T-helper 1 cell (primary cell): ENCODE measurements at regions not wholly inside any gene's neighbourhood (a gene's known extent, or its start where the extent isn't known, plus 50 kb on each side); places are given as distances from the start of the nearest gene placed in this dataset.
A peak's percentile ranks its signal among the peaks of the same experiment; 100 is the strongest.

ENCODE experiments used
- DNase-seq, 5 donors: peaks; one replicate each; pipeline ENCODE4 v3.0.0-alpha.2; 2012 to 2020

DNA sequence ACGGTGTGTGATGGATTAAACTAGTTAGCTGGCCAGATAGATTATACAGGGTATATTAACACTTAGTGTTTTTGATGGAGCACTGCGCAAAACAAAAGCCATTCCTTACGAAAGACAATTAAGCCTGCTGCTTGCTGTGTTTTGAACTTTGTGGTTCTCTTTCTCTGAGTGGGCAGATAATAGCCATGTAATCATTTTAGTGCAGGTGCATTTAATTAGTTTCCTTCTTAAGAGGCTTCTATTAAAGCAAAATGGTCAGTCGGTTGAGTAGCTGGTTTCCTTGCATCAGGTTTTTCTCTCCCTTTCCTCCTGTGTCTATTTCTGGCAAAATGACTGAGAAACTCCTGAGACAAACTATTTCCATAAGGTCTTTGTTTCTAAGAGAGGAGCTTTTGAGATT lies 512.5 kb downstream of the DMAC1 start:
- DNase-seq, result no peak

- DNase-seq, result no peak
Measured at GRCh38 chr9:7286101-7286500, 513.5 kb downstream of the DMAC1 start.

GRCh38 chr9:7285199-7285598 lies 514.4 kb downstream of the DMAC1 start:
- DNase-seq, result no peak

GRCh38 chr9:7284517-7284916 lies 515.1 kb downstream of the DMAC1 start:
- no peak for DNase-seq

DNA sequence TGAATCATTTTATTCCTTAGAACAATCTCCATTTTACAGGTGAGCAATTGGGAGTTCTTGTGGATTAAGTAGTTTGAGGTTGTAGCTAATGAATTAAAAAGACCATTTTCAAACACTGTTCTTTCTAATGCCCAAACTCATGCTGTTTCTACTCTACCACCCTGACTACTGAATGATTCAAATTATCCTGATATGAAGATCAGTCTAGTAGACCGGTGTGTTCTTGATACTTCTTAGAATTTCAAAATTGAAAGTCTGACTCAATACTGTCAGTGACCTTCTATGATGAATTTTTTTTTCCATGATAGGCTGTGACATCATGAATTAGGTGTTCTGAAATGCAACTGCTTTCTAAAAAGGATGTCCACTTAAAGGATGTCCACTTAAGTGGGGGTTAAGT lies 515.5 kb downstream of the DMAC1 start:
- DNase-seq, result no peak

DNA sequence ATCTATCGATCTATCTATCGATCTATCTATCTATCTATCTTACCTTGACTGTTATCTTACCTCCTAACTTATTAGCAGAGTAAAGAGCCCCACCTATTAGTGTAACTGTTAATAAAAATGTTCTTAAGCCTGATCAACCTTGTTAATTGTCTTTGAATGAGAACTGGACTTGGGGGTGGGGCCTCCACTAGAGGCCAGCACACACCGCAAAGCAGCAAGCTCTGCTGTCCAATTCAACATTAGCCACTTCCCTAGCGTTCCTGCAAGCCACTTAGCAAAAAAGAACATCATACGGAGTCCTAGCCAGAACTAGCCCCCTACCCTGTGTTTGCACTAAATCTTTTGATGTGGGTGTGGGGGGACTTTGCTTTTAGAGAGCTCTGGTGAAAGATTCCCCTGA lies 515.8 kb downstream of the KDM4C start:
- DNase-seq, result no peak

- DNase-seq, result no peak
Measured at GRCh38 chr9:7266911-7267595, 509.3 kb downstream of the KDM4C start.

DNA sequence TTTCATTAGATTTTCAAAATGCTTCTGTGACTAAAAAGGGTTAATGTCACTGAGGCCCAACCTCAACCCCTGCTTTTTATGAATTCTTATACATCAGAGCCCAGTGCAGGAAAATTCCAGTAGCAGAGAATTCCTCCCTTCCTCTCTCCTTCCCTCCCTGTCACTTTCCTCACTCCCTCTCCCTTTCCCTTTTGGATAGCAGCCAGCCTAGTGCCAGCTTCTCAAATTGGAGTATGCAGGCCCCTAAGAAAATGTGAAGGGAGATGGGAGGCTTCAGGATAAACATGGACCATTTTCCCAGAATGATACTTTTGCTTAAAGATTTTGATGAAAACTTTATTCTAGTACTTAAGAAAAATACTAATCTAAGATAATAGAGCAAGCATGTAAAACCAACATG lies 507.4 kb downstream of the KDM4C start:
- DNase-seq, result no peak

GRCh38 chr9:7259544-7260241 lies 501.9 kb downstream of the KDM4C start:
- no peak for DNase-seq

GRCh38 chr9:7258688-7259396 lies 501.1 kb downstream of the KDM4C start:
- DNase-seq, result no peak

GRCh38 chr9:7246917-7247522 lies 489.2 kb downstream of the KDM4C start:
- DNase-seq, result no peak

DNA sequence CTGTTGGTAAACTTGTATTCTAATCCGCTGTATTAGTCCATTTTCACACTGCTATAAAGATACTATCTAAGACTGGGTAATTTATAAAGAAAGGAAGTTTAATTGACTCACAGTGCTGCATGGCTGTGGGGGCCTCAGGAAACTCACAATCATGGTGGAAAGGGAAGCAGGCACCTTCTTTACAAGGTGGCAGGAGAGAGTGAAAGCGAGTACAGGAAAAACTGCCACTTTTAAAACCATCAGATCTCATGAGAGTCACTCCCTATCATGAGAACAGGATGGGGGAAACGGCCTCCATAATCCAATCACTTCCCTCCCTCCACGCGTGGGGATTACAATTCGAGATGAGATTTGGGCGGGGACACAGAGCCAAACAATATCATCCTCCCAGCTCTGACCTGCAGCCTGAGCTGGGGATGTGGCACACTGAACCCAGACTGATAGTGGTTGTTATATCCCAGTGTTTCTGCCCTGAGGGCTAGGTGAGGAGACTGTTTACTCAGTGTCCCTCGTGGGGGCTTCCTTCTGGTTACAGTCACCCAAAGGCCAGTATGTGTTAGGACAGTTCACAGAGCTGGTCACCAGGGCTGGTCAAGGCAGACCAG lies 488.3 kb downstream of the KDM4C start:
- no peak for DNase-seq

DNA sequence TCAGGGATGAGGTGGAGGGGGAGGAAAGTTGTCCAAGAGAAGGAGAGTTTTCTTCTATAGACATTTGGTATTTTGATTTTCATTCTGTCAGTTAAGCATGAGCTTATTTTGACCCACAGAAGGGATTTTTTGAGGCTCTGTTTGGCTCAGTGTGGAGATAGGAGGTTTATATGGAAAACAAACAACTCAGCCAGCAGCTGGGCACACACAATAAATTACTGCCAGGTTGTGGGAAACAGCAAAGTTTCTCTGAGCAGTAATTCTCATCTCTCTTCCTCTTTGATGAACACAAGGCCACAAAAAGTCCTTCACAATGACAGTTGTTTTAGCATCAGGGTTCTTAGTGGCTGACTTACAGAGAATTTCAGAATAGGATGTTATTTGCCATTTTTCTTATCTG lies 486.1 kb downstream of the KDM4C start:
- no peak for DNase-seq

GRCh38 chr9:7242126-7242525 lies 484.4 kb downstream of the KDM4C start:
- no peak for DNase-seq

DNA sequence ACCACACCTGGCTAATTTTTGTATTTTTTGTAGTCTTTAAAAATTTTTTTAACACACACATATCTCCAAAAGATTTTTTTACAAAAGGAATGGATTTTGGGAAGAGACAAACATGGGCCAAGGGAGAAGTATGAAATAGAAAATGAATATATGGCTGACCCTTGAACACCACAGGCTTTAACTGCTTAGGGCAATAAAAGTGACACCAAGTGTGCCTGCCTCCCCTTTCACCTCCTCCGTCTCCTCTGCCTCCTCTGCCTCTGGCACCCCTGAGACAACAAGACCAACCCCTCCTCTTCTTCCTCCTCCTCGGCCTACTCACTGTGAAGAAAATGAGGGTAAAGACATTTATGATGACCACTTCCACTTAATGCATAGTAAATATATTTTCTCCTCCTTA lies 483.9 kb downstream of the KDM4C start:
- DNase-seq, result no peak

- DNase-seq, result no peak
Measured at GRCh38 chr9:7240569-7241311, 483.0 kb downstream of the KDM4C start.

- no peak for DNase-seq
Measured at GRCh38 chr9:7239708-7240107, 481.9 kb downstream of the KDM4C start.

GRCh38 chr9:7238247-7238637 lies 480.5 kb downstream of the KDM4C start:
- peak in 1 of 5 donors; percentile 57 for DNase-seq

- DNase-seq, result no peak
Measured at GRCh38 chr9:7237473-7238246, 479.9 kb downstream of the KDM4C start.

- DNase-seq, result peak in 1 of 5 donors; percentile 52
Measured at GRCh38 chr9:7236186-7236585, 478.4 kb downstream of the KDM4C start.

GRCh38 chr9:7234144-7234543 lies 476.4 kb downstream of the KDM4C start:
- peak in 1 of 5 donors; percentile 59 for DNase-seq

DNA sequence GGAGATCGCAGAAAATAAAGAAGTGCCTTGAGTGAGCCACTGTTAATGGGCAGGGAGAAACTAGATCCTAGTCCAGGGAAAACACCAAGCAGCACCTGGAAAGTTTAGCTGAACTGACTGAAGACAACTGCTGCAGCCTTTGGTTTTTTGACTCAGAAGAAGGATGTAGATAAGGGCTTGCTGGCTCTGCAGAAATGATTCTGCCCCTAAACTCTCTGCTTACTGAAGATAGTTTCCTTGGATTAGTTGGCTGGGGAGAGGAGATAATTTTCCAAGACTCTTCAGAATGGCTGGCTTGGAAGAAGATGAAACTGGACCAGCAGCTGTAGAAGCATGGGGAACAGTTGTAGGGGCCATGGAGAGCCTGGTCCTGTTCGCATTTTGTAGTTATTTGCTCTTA lies 471.8 kb downstream of the KDM4C start:
- DNase-seq, result no peak
